ENCODE measurements at regions not wholly inside any gene's neighbourhood (a gene's known extent, or its start where the extent isn't known, plus 50 kb on each side); places are given as distances from the start of the nearest gene placed in this dataset.

DNA sequence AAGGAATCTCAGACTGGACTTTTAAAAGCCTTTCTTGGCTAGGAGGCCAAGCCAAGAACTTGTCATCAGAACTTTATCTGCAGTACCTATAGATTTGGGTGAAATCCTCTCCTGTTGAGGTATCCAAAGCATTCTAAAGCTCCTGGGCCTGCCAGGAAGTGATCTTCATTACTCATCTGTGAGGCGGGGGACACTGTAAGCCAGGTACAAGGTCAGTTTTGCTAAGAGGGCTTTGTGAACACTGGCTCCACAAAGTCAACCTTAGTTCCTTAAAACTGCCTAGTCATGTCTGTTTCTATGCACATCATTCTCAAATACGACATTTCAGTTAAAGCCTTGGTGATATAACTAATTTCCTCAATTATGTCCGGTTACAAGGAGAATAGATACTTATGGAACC is 236.7 kb downstream of the PIK3R1 start:
- TF ChIP-seq RARB (CRISPR knock-in tag; IDR thresholded peaks at IDR 0.05) (no peak), PATZ1 (CRISPR knock-in tag; IDR thresholded peaks at IDR 0.05; ENCODE audit: borderline replicate concordance) (no peak), ZFP3 (CRISPR knock-in tag; IDR thresholded peaks at IDR 0.05) (no peak), SNAI2 (CRISPR knock-in tag; IDR thresholded peaks at IDR 0.05) (no peak), CSDC2 (CRISPR knock-in tag; IDR thresholded peaks at IDR 0.05) (no peak), ZFP30 (CRISPR knock-in tag; IDR thresholded peaks at IDR 0.05) (no peak), TCF4 (CRISPR knock-in tag; IDR thresholded peaks at IDR 0.05; ENCODE audit: borderline replicate concordance) (no peak), ZNF70 (CRISPR knock-in tag; IDR thresholded peaks at IDR 0.05) (no peak), OSR1 (CRISPR knock-in tag; IDR thresholded peaks at IDR 0.05) (no peak), GLIS3 (CRISPR knock-in tag; IDR thresholded peaks at IDR 0.05) (no peak), CREB5 (CRISPR knock-in tag; IDR thresholded peaks at IDR 0.05; ENCODE audit: low read depth) (no peak), BACH2 (CRISPR knock-in tag; IDR thresholded peaks at IDR 0.05; ENCODE audit: borderline replicate concordance) (no peak), ZNF8 (CRISPR knock-in tag; IDR thresholded peaks at IDR 0.05) (no peak), CSRNP3 (CRISPR knock-in tag; IDR thresholded peaks at IDR 0.05) (no peak)

Data from SK-N-SH treated with all-trans-retinoic acid at 6 μM for 48 hours (cell line).